Endothelial cell of umbilical vein (primary cell): ENCODE measurements at regions not wholly inside any gene's neighbourhood (a gene's known extent, or its start where the extent isn't known, plus 50 kb on each side); places are given as distances from the start of the nearest gene placed in this dataset.

Experiments
- BruUV-seq: library from RNA; stranded (reverse); fragments of 400-500 nt; replicated peaks from 2 replicates; lab custom pipeline; 2021; lab: Mats Ljungman, UMichigan
- CTCF ChIA-PET: fragments of 300-600, 350-600 bp; sonication (Branson Sonifier 250); formaldehyde crosslinking; loops from one replicate; lab custom pipeline; 2021; ENCODE audit warnings: antibody characterized with exemption, inconsistent platforms; lab: Charles Lee
- POLR2A ChIA-PET: fragments of 300-600, 350-600 bp; sonication (Branson Sonifier 250); formaldehyde crosslinking; loops from one replicate; lab custom pipeline; 2021; ENCODE audit warnings: antibody characterized with exemption, inconsistent platforms; lab: Charles Lee
- DNase-seq: peaks from one replicate; pipeline ENCODE4 v3.0.0-alpha.2; 2011; ENCODE audit warnings: low read depth, low spot score
- FAIRE-seq: peaks from 2 replicates; lab custom pipeline; 2011; peaks lifted over from hg19 to GRCh38; lab: Jason Lieb, UNC
- H2AFZ ChIP-seq: 2 replicates; pipeline ENCODE4 v1.6.0; 2012; ENCODE audit warnings: low read depth, low read length, control low read depth, inconsistent platforms
- H3K27ac ChIP-seq: 2 replicates; pipeline ENCODE4 v1.5.1; 2011; ENCODE audit warnings: low read depth, mild to moderate bottlenecking, control low read depth, low read length, moderate library complexity; ENCODE audit not compliant: insufficient read depth
- H3K27me3 ChIP-seq, 2 experiments: 2 replicates each; pipeline versions ENCODE4 v1.6.0 to v1.6.1; 2011; ENCODE audit warnings: low read length in 2 of 2, mixed read lengths in 1 of 2; ENCODE audit not compliant: control insufficient read depth in 2 of 2, insufficient read depth in 2 of 2
- H3K36me3 ChIP-seq, 2 experiments: 2 replicates in 1 of 2; 3 replicates in 1 of 2; pipeline ENCODE4 v1.5.1; 2011; ENCODE audit warnings: low read length in 2 of 2, mild to moderate bottlenecking in 1 of 2, moderate library complexity in 1 of 2; ENCODE audit not compliant: control insufficient read depth in 2 of 2, insufficient read depth in 2 of 2; ENCODE audit errors: extremely low read depth in 1 of 2
- H3K4me1 ChIP-seq: 3 replicates; pipeline ENCODE4 v1.5.1; 2011; ENCODE audit warnings: mild to moderate bottlenecking, low read length; ENCODE audit not compliant: control insufficient read depth, insufficient read depth; ENCODE audit errors: extremely low read depth
- H3K4me2 ChIP-seq: 2 replicates; pipeline ENCODE4 v1.6.1; 2011; ENCODE audit warnings: low read length, control low read depth, mixed read lengths; ENCODE audit not compliant: insufficient read depth
- H3K4me3 ChIP-seq, 3 experiments: fragments of 200-600 bp in 1 of 3; sonication (generic), shearing (Covaris generic) in 1 of 3; replicated peaks in 1 of 3; 2 replicates each; pipeline ENCODE4 v1.5.1; 2011 to 2016; ENCODE audit warnings: control low read depth in 3 of 3, low read length in 3 of 3, mild to moderate bottlenecking in 2 of 3, inconsistent platforms in 1 of 3, low read depth in 1 of 3, moderate library complexity in 1 of 3; ENCODE audit not compliant: insufficient read depth in 1 of 3
- H3K79me2 ChIP-seq: 2 replicates; pipeline ENCODE4 v1.6.0; 2012; ENCODE audit warnings: low read length, inconsistent platforms; ENCODE audit not compliant: control insufficient read depth, insufficient read depth
- H3K9ac ChIP-seq: replicated peaks from 2 replicates; pipeline ENCODE3; 2011; ENCODE audit warnings: low read length, control low read depth; ENCODE audit not compliant: insufficient read depth; ENCODE audit errors: extremely low read depth
- H3K9me1 ChIP-seq: replicated peaks from 3 replicates; pipeline ENCODE4 v1.6.0; 2011; ENCODE audit warnings: mild to moderate bottlenecking, low read length; ENCODE audit not compliant: control insufficient read depth, insufficient read depth; ENCODE audit errors: extremely low read depth
- H3K9me3 ChIP-seq: replicated peaks from 2 replicates; pipeline ENCODE4 v1.5.1; 2012; ENCODE audit warnings: low read length, inconsistent platforms; ENCODE audit not compliant: control insufficient read depth, insufficient read depth
- H4K20me1 ChIP-seq: replicated peaks from 2 replicates; pipeline ENCODE3; 2011; ENCODE audit warnings: mild to moderate bottlenecking, low read length; ENCODE audit not compliant: control insufficient read depth, insufficient read depth; ENCODE audit errors: extremely low read depth
- EZH2 ChIP-seq: IDR thresholded peaks from 2 replicates; pipeline ENCODE4 v1.6.1; 2012; ENCODE audit warnings: borderline replicate concordance, low read depth, mild to moderate bottlenecking, moderate library complexity, low read length, inconsistent platforms; ENCODE audit not compliant: severe bottlenecking
- FOS ChIP-seq: IDR thresholded peaks from 2 replicates; pipeline ENCODE4 v1.6.1; 2011; ENCODE audit warnings: mild to moderate bottlenecking, low read length, moderate library complexity, borderline replicate concordance; ENCODE audit not compliant: insufficient read depth
- GATA2 ChIP-seq: IDR thresholded peaks from 2 replicates; pipeline ENCODE4 v1.7.0; 2011; ENCODE audit warnings: low read depth, mild to moderate bottlenecking, moderate library complexity, mixed read lengths, low read length; ENCODE audit not compliant: insufficient read length, insufficient read depth
- JUN ChIP-seq: IDR thresholded peaks from 2 replicates; pipeline ENCODE4 v1.6.1; 2011; ENCODE audit warnings: borderline replicate concordance, low read depth; ENCODE audit not compliant: insufficient read length, insufficient read depth
- MYC ChIP-seq: IDR thresholded peaks from one replicate; pipeline ENCODE4 v1.6.1; 2011; ENCODE audit warnings: mild to moderate bottlenecking, low read depth, low read length
- POLR2A ChIP-seq: IDR thresholded peaks from 2 replicates; pipeline ENCODE4 v1.6.1; 2012; ENCODE audit warnings: low read depth, mild to moderate bottlenecking, control low read depth, low read length
- POLR2AphosphoS5 ChIP-seq: IDR thresholded peaks from 2 replicates; pipeline ENCODE4 v1.6.1; 2012; ENCODE audit warnings: low read depth, mild to moderate bottlenecking, control low read depth, low read length, moderate library complexity; ENCODE audit not compliant: insufficient read depth
- dilution Hi-C: fragments of 300-500 bp; cut with MboI; formaldehyde crosslinking; loops from one replicate; pipeline ENCODE4 v1.15.0; 2019; ENCODE audit warnings: low sequenced_read_pairs; ENCODE audit not compliant: extremely low pct_ligation_motif_present
- intact Hi-C: fragments of 100-400 bp; cut with micrococcal nuclease; formaldehyde crosslinking; loops from one replicate; pipeline ENCODE4 v1.10.0; 2022
- TF ChIP-seq, protein P1 (sequence below): IDR thresholded peaks from 2 replicates; pipeline ENCODE4 v1.6.1; 2011; ENCODE audit not compliant: insufficient read depth, insufficient read length
- TF ChIP-seq, protein P2 (sequence below), 2 donors: IDR thresholded peaks; 1 replicate in 1 of 2; 2 replicates in 1 of 2; pipeline ENCODE4 v1.5.1; 2011; ENCODE audit warnings: low read length in 2 of 2, mild to moderate bottlenecking in 2 of 2, moderate library complexity in 2 of 2, control low read depth in 1 of 2, inconsistent platforms in 1 of 2, low read depth in 1 of 2; ENCODE audit not compliant: insufficient read depth in 1 of 2; ENCODE audit errors: extremely low read depth in 1 of 2

- H3K27ac ChIP-seq, result no peak overlapping the region
- DNase-seq (no peak), FAIRE-seq (no peak)
- no peaks in the 10 kb centered on the region for H3K36me3 ChIP-seq
- H3K9me1 ChIP-seq, result no peaks in the 10 kb centered on the region
- no peak for TF ChIP-seq MYC
- TF ChIP-seq POLR2A, result no peak
- no peak for TF ChIP-seq EZH2
- TF ChIP-seq POLR2AphosphoS5, result no peak
- TF ChIP-seq GATA2, result no peak
- TF ChIP-seq, protein P1, sequence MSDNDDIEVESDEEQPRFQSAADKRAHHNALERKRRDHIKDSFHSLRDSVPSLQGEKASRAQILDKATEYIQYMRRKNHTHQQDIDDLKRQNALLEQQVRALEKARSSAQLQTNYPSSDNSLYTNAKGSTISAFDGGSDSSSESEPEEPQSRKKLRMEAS, result no peak
- TF ChIP-seq FOS, result no peak
- no peak for TF ChIP-seq JUN
- TF ChIP-seq, protein P2, sequence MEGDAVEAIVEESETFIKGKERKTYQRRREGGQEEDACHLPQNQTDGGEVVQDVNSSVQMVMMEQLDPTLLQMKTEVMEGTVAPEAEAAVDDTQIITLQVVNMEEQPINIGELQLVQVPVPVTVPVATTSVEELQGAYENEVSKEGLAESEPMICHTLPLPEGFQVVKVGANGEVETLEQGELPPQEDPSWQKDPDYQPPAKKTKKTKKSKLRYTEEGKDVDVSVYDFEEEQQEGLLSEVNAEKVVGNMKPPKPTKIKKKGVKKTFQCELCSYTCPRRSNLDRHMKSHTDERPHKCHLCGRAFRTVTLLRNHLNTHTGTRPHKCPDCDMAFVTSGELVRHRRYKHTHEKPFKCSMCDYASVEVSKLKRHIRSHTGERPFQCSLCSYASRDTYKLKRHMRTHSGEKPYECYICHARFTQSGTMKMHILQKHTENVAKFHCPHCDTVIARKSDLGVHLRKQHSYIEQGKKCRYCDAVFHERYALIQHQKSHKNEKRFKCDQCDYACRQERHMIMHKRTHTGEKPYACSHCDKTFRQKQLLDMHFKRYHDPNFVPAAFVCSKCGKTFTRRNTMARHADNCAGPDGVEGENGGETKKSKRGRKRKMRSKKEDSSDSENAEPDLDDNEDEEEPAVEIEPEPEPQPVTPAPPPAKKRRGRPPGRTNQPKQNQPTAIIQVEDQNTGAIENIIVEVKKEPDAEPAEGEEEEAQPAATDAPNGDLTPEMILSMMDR (IDR thresholded peaks at IDR 0.05; ENCODE audit: extremely low read depth in 1 of 2, insufficient read depth in 1 of 2, low read depth in 1 of 2, low read length in 2 of 2), result no peak
- no peaks in the 10 kb centered on the region for H3K4me1 ChIP-seq
- no peak overlapping the region for H3K4me2 ChIP-seq
- dilution Hi-C loops (no loop called here), intact Hi-C loops (no loop called here)
- H3K27me3 ChIP-seq, result no peaks in the 10 kb centered on the region
- no peak overlapping the region for H2AFZ ChIP-seq
- CTCF ChIA-PET, result interaction anchor here (1.0 kb wide), 1 partner anchor 915 kb away, joined by 3 read pairs; no protein-coding TSS in a partner anchor
- no TSS peak for BruUV-seq
- no peaks in the 10 kb centered on the region for H4K20me1 ChIP-seq
- H3K79me2 ChIP-seq, result no peaks in the 10 kb centered on the region
- no peak overlapping the region for H3K9ac ChIP-seq
- no peaks in the 10 kb centered on the region for H3K9me3 ChIP-seq
- H3K4me3 ChIP-seq, result no peak overlapping the region
- POLR2A ChIA-PET, result no interaction called here
These were observed 203.1 kb downstream of the RAB38 start for GRCh38 chr11:87972133-87972532.
